IMR-90 (cell line): ENCODE measurements at regions not wholly inside any gene's neighbourhood (a gene's known extent, or its start where the extent isn't known, plus 50 kb on each side); places are given as distances from the start of the nearest gene placed in this dataset.

Experiments used
- ATAC-seq: fragments of 200-7000 bp; cut with Tn5 transposase; 2 replicates; pipeline ENCODE4 v1.9.1; 2020; ENCODE audit warnings: low read depth, mild to moderate bottlenecking, moderate library complexity
- BruUV-seq: library from RNA; stranded (reverse); fragments of 400-500 nt; replicated peaks from 2 replicates; lab custom pipeline; 2021; lab: Mats Ljungman, UMichigan
- CTCF ChIA-PET: fragments of 300-600 bp; formaldehyde crosslinking; extraction: SDS; loops from one replicate; lab custom pipeline; 2021; ENCODE audit warnings: antibody characterized with exemption; lab: Yijun Ruan, JAX
- POLR2A ChIA-PET: fragments of 300-600 bp; sonication (Branson Sonifier 250); formaldehyde crosslinking; loops from one replicate; lab custom pipeline; 2022; ENCODE audit warnings: antibody characterized with exemption; ENCODE audit not compliant: unreplicated experiment; lab: Charles Lee
- DNase-seq: peaks from one replicate; pipeline ENCODE4 v3.0.0; 2013
- H2AFZ ChIP-seq: replicated peaks from 2 replicates; pipeline ENCODE3; 2013; ENCODE audit warnings: low read length, mild to moderate bottlenecking; ENCODE audit not compliant: poor library complexity
- H2AK5ac ChIP-seq: 2 replicates; pipeline ENCODE4 v1.6.1; 2013; ENCODE audit warnings: low read depth, low read length, inconsistent platforms
- H2AK9ac ChIP-seq: replicated peaks from 2 replicates; pipeline ENCODE3; 2013; ENCODE audit warnings: mild to moderate bottlenecking, low read depth, low read length, moderate library complexity; ENCODE audit not compliant: poor library complexity
- H2BK120ac ChIP-seq: 2 replicates; pipeline ENCODE4 v1.6.1; 2013; ENCODE audit warnings: low read depth, low read length, inconsistent platforms
- H2BK15ac ChIP-seq: 3 replicates; pipeline ENCODE4 v1.6.1; 2013; ENCODE audit warnings: low read depth, low read length, inconsistent platforms
- H2BK20ac ChIP-seq: 2 replicates; pipeline ENCODE4 v1.6.1; 2013; ENCODE audit warnings: low read depth, mild to moderate bottlenecking, inconsistent platforms, low read length, moderate library complexity
- H2BK5ac ChIP-seq: 2 replicates; pipeline ENCODE4 v1.6.1; 2013; ENCODE audit warnings: mild to moderate bottlenecking, low read depth, low read length, inconsistent platforms; ENCODE audit not compliant: poor library complexity, severe bottlenecking
- H3K14ac ChIP-seq: replicated peaks from 2 replicates; pipeline ENCODE4 v1.6.1; 2013; ENCODE audit warnings: low read depth, low read length, inconsistent platforms
- H3K18ac ChIP-seq: 2 replicates; pipeline ENCODE4 v1.6.1; 2013; ENCODE audit warnings: low read depth, low read length, control low read depth
- H3K23ac ChIP-seq: 2 replicates; pipeline ENCODE4 v1.6.1; 2013; ENCODE audit warnings: low read depth, low read length, inconsistent platforms
- H3K27ac ChIP-seq: 2 replicates; pipeline ENCODE4 v1.5.1; 2013; ENCODE audit warnings: mild to moderate bottlenecking, control low read depth, low read length; ENCODE audit not compliant: insufficient read depth
- H3K27me3 ChIP-seq: 2 replicates; pipeline ENCODE4 v1.6.1; 2013; ENCODE audit warnings: low read length; ENCODE audit not compliant: control insufficient read depth, insufficient read depth
- H3K36me3 ChIP-seq: 2 replicates; pipeline ENCODE4 v1.6.1; 2013; ENCODE audit warnings: low read length, mixed read lengths; ENCODE audit not compliant: control insufficient read depth, insufficient read depth
- H3K4ac ChIP-seq: 2 replicates; pipeline ENCODE4 v1.6.1; 2013; ENCODE audit warnings: low read depth, low read length, inconsistent platforms
- H3K4me1 ChIP-seq: 2 replicates; pipeline ENCODE4 v1.6.1; 2013; ENCODE audit warnings: low read length, mixed read lengths; ENCODE audit not compliant: control insufficient read depth, insufficient read depth
- H3K4me2 ChIP-seq: 2 replicates; pipeline ENCODE4 v1.6.1; 2013; ENCODE audit warnings: low read depth, mild to moderate bottlenecking, control low read depth, low read length, moderate library complexity
- H3K4me3 ChIP-seq: 2 replicates; pipeline ENCODE4 v1.5.1; 2013; ENCODE audit warnings: low read depth, mild to moderate bottlenecking, control low read depth, low read length, moderate library complexity; ENCODE audit not compliant: insufficient read depth
- H3K56ac ChIP-seq: 2 replicates; pipeline ENCODE4 v1.6.1; 2013; ENCODE audit warnings: low read length, inconsistent platforms; ENCODE audit not compliant: insufficient read depth; ENCODE audit errors: extremely low read depth
- H3K79me1 ChIP-seq, 2 experiments: 2 replicates each; pipeline ENCODE4 v1.6.1; 2013; ENCODE audit warnings: low read length in 2 of 2, inconsistent platforms in 1 of 2, low read depth in 1 of 2
- H3K9ac ChIP-seq: 2 replicates; pipeline ENCODE4 v1.6.1; 2013; ENCODE audit warnings: low read depth, low read length, control low read depth
- H3K9me1 ChIP-seq: 2 replicates; pipeline ENCODE4 v1.6.1; 2013; ENCODE audit warnings: low read length, inconsistent platforms; ENCODE audit not compliant: insufficient read depth
- H3K9me3 ChIP-seq: 2 replicates; pipeline ENCODE4 v1.6.1; 2013; ENCODE audit warnings: low read length; ENCODE audit not compliant: control insufficient read depth, insufficient read depth
- H4K20me1 ChIP-seq: 2 replicates; pipeline ENCODE4 v1.6.1; 2013; ENCODE audit warnings: low read length, inconsistent platforms; ENCODE audit not compliant: insufficient read depth
- H4K5ac ChIP-seq: 2 replicates; pipeline ENCODE4 v1.6.1; 2013; ENCODE audit warnings: mild to moderate bottlenecking, low read depth, low read length, control low read depth
- H4K8ac ChIP-seq, 2 experiments: 2 replicates each; pipeline ENCODE4 v1.6.1; 2013; ENCODE audit warnings: low read depth in 2 of 2, low read length in 2 of 2, control low read depth in 1 of 2, inconsistent platforms in 1 of 2
- H4K91ac ChIP-seq: 2 replicates; pipeline ENCODE4 v1.6.1; 2013; ENCODE audit warnings: low read depth, low read length, inconsistent platforms; ENCODE audit not compliant: insufficient read depth
- CTCF ChIP-seq: conservative IDR thresholded peaks from 2 replicates; pipeline ENCODE4 v1.5.1; 2012; ENCODE audit warnings: mild to moderate bottlenecking, low read depth, low read length, improper control_type of control experiment
- ELK1 ChIP-seq: fragments of 150-350 bp; IDR thresholded peaks from 2 replicates; pipeline ENCODE4 v1.6.1; 2016; ENCODE audit warnings: low read depth, mild to moderate bottlenecking, low read length, moderate library complexity, borderline replicate concordance
- RCOR1 ChIP-seq: IDR thresholded peaks from 2 replicates; pipeline ENCODE4 v1.6.1; 2012; ENCODE audit warnings: mild to moderate bottlenecking, low read length, improper control_type of control experiment; ENCODE audit not compliant: insufficient replicate concordance
- WGBS, 2 experiments: methylation state at CpG; one replicate each; pipeline versions ENCODE4 v1.1.5 to v1.1.7; 2013; ENCODE audit warnings: missing lambda C conversion rate in 2 of 2; ENCODE audit not compliant: insufficient read length in 1 of 2; ENCODE audit errors: extremely low coverage in 2 of 2; 5-methylcytosine and 5-hydroxymethylcytosine counted together
- dilution Hi-C: fragments of 300-500 bp; cut with HindIII; formaldehyde crosslinking; loops from one replicate; pipeline ENCODE4 v1.14.3; 2018; ENCODE audit warnings: low sequenced_read_pairs; ENCODE audit not compliant: unreplicated experiment
- in situ Hi-C: fragments of 300-500 bp; cut with MboI; formaldehyde crosslinking; loops from 3 replicates; pipeline ENCODE4 v1.14.3; 2019; ENCODE audit warnings: low sequenced_read_pairs, inconsistent platforms, mixed read lengths
- intact Hi-C: fragments of 100-400 bp; cut with micrococcal nuclease; formaldehyde crosslinking; loops from 2 replicates; pipeline ENCODE4 v1.10.0; 2022

- Histone ChIP-seq H3K23ac (no peak overlapping the region), H2AK5ac (peak overlapping the region; percentile 64; the same call in 1 of the 2 replicates), H3K9me1 (peaks cover 6% of the 10 kb centered on the region), H2BK15ac (no peak overlapping the region), H2BK5ac (no peak overlapping the region), H2AK9ac (no peak overlapping the region), H4K91ac (0 out of 2 replicates have a peak overlapping the region, but pooled peaks have one; percentile 11), H4K20me1 (no peaks in the 10 kb centered on the region), H3K4me1 (peaks cover 13% of the 10 kb centered on the region), H3K9ac (no peak overlapping the region), H3K56ac (no peak overlapping the region), H3K4ac (0 out of 2 replicates have a peak overlapping the region, but pooled peaks have one; percentile 13), H3K27me3 (no peaks in the 10 kb centered on the region), H4K8ac (no peak overlapping the region), H3K14ac (peak overlapping the region; percentile 62; the same call in 1 of the 2 replicates), H3K4me2 (no peak overlapping the region), H3K18ac (no peak overlapping the region), H3K27ac (no peak overlapping the region), H4K5ac (no peak overlapping the region), H2BK120ac (no peak overlapping the region; the same call in 1 of the 2 replicates), H2AFZ (peak overlapping the region; percentile 8), H3K4me3 (no peak overlapping the region), H3K79me1 (no peaks in the 10 kb centered on the region), H3K36me3 (no peaks in the 10 kb centered on the region), H3K9me3 (no peaks in the 10 kb centered on the region), H2BK20ac (peak overlapping the region; percentile 4; the same call in 1 of the 2 replicates)
- no peak for TF ChIP-seq ELK1
- TF ChIP-seq CTCF: no peak
- no peak for TF ChIP-seq RCOR1
- ChIA-PET CTCF (no interaction called here), POLR2A (no interaction called here)
- BruUV-seq: no TSS peak
- 54% methylated on average over 3 of the region's 12 CpGs; no CpG with 5 or more reads in 1 of the 2 experiments for WGBS, 2 experiments
- no peak for ATAC-seq
- dilution Hi-C loops: no loop called here
- in situ Hi-C loops: no loop called here
- no peak for DNase-seq
- intact Hi-C loops: loop anchor here (10.0 kb wide), 3 partner anchors 117 to 377 kb away; no protein-coding TSS in a partner anchor
Measured at GRCh38 chr2:12057436-12058166, 311.2 kb downstream of the LPIN1 start.
